ENCODE measurements at regions not wholly inside any gene's neighbourhood (a gene's known extent, or its start where the extent isn't known, plus 50 kb on each side); places are given as distances from the start of the nearest gene placed in this dataset.

- H3K9me3 Mint-ChIP-seq, result no peaks in the 10 kb centered on the region
These were observed 314.1 kb downstream of the CD83 start for GRCh38 chr6:14431385-14432330.

GRCh38 chr6:14434916-14435690, 317.5 kb downstream of the CD83 start:
- no peak overlapping the region for H3K4me3 Mint-ChIP-seq
- no peaks in the 10 kb centered on the region for H3K4me1 Mint-ChIP-seq
- DNase-seq, result no peak
- H3K9me3 Mint-ChIP-seq, result no peaks in the 10 kb centered on the region
- H3K27ac Mint-ChIP-seq, result no peak overlapping the region
- CTCF ChIA-PET, result no interaction called here
- H3K27me3 Mint-ChIP-seq, result peaks cover 6% of the 10 kb centered on the region
- H3K36me3 Mint-ChIP-seq, result no peaks in the 10 kb centered on the region

More at GRCh38 chr6:14431385-14432330, 314.1 kb downstream of the CD83 start:
- CTCF ChIA-PET, result no interaction called here
- Mint-ChIP-seq H3K27ac (no peak overlapping the region), H3K4me3 (no peak overlapping the region), H3K36me3 (no peaks in the 10 kb centered on the region), H3K4me1 (no peaks in the 10 kb centered on the region), H3K27me3 (peaks cover 6% of the 10 kb centered on the region)
- DNase-seq, result no peak

GRCh38 chr6:14436592-14437132, 319.1 kb downstream of the CD83 start:
- H3K9me3 Mint-ChIP-seq, result no peaks in the 10 kb centered on the region
- CTCF ChIA-PET, result no interaction called here

GRCh38 chr6:14439419-14439818, 321.8 kb downstream of the CD83 start:
- no peaks in the 10 kb centered on the region for H3K36me3 Mint-ChIP-seq

More at GRCh38 chr6:14436592-14437132, 319.1 kb downstream of the CD83 start:
- H3K27ac Mint-ChIP-seq, result no peak overlapping the region
- DNase-seq, result no peak
- H3K4me3 Mint-ChIP-seq, result no peak overlapping the region
- no peaks in the 10 kb centered on the region for H3K4me1 Mint-ChIP-seq
- peaks cover 4% of the 10 kb centered on the region for H3K27me3 Mint-ChIP-seq
- H3K36me3 Mint-ChIP-seq, result no peaks in the 10 kb centered on the region

GRCh38 chr6:14440215-14440910, 322.8 kb downstream of the CD83 start:
- Mint-ChIP-seq H3K4me3 (no peak overlapping the region), H3K9me3 (no peaks in the 10 kb centered on the region), H3K27me3 (peaks cover 7% of the 10 kb centered on the region), H3K27ac (no peak overlapping the region), H3K36me3 (no peaks in the 10 kb centered on the region), H3K4me1 (no peaks in the 10 kb centered on the region)
- CTCF ChIA-PET, result no interaction called here
- DNase-seq, result no peak

More at GRCh38 chr6:14439419-14439818, 321.8 kb downstream of the CD83 start:
- Mint-ChIP-seq H3K9me3 (no peaks in the 10 kb centered on the region), H3K27ac (no peak overlapping the region), H3K4me3 (no peak overlapping the region), H3K27me3 (peaks cover 7% of the 10 kb centered on the region), H3K4me1 (no peaks in the 10 kb centered on the region)
- DNase-seq, result no peak
- CTCF ChIA-PET, result no interaction called here

GRCh38 chr6:14440940-14441781, 323.6 kb downstream of the CD83 start:
- CTCF ChIA-PET, result no interaction called here

GRCh38 chr6:14442242-14442641, 324.7 kb downstream of the CD83 start:
- Mint-ChIP-seq H3K36me3 (no peaks in the 10 kb centered on the region), H3K4me3 (no peak overlapping the region), H3K27ac (no peak overlapping the region), H3K9me3 (no peaks in the 10 kb centered on the region), H3K27me3 (peaks cover 7% of the 10 kb centered on the region), H3K4me1 (no peaks in the 10 kb centered on the region)
- CTCF ChIA-PET, result no interaction called here
- DNase-seq, result no peak

More at GRCh38 chr6:14440940-14441781, 323.6 kb downstream of the CD83 start:
- no peak overlapping the region for H3K4me3 Mint-ChIP-seq
- no peak for DNase-seq
- H3K4me1 Mint-ChIP-seq, result no peaks in the 10 kb centered on the region
- peaks cover 7% of the 10 kb centered on the region for H3K27me3 Mint-ChIP-seq
- no peak overlapping the region for H3K27ac Mint-ChIP-seq
- no peaks in the 10 kb centered on the region for H3K9me3 Mint-ChIP-seq
- no peaks in the 10 kb centered on the region for H3K36me3 Mint-ChIP-seq

GRCh38 chr6:14443629-14444268, 326.2 kb downstream of the CD83 start:
- H3K4me1 Mint-ChIP-seq, result peaks cover 6% of the 10 kb centered on the region
- H3K4me3 Mint-ChIP-seq, result no peak overlapping the region
- peaks cover 7% of the 10 kb centered on the region for H3K27me3 Mint-ChIP-seq
- CTCF ChIA-PET, result interaction anchor here (1.0 kb wide), 1 partner anchor 237 kb away, joined by 3 read pairs; no protein-coding TSS in a partner anchor
- peaks cover 8% of the 10 kb centered on the region for H3K36me3 Mint-ChIP-seq
- peaks cover 9% of the 10 kb centered on the region for H3K9me3 Mint-ChIP-seq
- H3K27ac Mint-ChIP-seq, result no peak overlapping the region
- DNase-seq, result no peak

GRCh38 chr6:14444295-14444972, 326.9 kb downstream of the CD83 start:
- CTCF ChIA-PET, result interaction anchor here (1.0 kb wide), 1 partner anchor 238 kb away, joined by 3 read pairs; no protein-coding TSS in a partner anchor
- Mint-ChIP-seq H3K36me3 (peaks cover 9% of the 10 kb centered on the region), H3K4me3 (no peak overlapping the region)

GRCh38 chr6:14447240-14447639, 329.7 kb downstream of the CD83 start:
- Mint-ChIP-seq H3K4me1 (peaks cover 38% of the 10 kb centered on the region), H3K4me3 (no peak overlapping the region), H3K27me3 (peaks cover under 1% of the 10 kb centered on the region), H3K27ac (no peak overlapping the region), H3K9me3 (peaks cover 9% of the 10 kb centered on the region), H3K36me3 (peaks cover 9% of the 10 kb centered on the region)
- DNase-seq, result no peak
- CTCF ChIA-PET, result interaction anchor here (0.9 kb wide), 1 partner anchor 130 kb away, joined by 3 read pairs; no protein-coding TSS in a partner anchor

More at GRCh38 chr6:14444295-14444972, 326.9 kb downstream of the CD83 start:
- Mint-ChIP-seq H3K27me3 (peaks cover 7% of the 10 kb centered on the region), H3K4me1 (peaks cover 12% of the 10 kb centered on the region), H3K9me3 (peaks cover 9% of the 10 kb centered on the region), H3K27ac (no peak overlapping the region)
- DNase-seq, result no peak

GRCh38 chr6:14448246-14448645, 330.7 kb downstream of the CD83 start:
- no peak for DNase-seq
- Mint-ChIP-seq H3K36me3 (peaks cover 9% of the 10 kb centered on the region), H3K9me3 (peaks cover 9% of the 10 kb centered on the region), H3K4me1 (peaks cover 48% of the 10 kb centered on the region), H3K27me3 (no peaks in the 10 kb centered on the region), H3K27ac (no peak overlapping the region), H3K4me3 (no peak overlapping the region)
- CTCF ChIA-PET, result no interaction called here

GRCh38 chr6:14450133-14450504, 332.5 kb downstream of the CD83 start:
- CTCF ChIA-PET, result no interaction called here
- peaks cover 9% of the 10 kb centered on the region for H3K36me3 Mint-ChIP-seq
- no peaks in the 10 kb centered on the region for H3K27me3 Mint-ChIP-seq
- DNase-seq, result no peak
- H3K4me1 Mint-ChIP-seq, result peaks cover 67% of the 10 kb centered on the region
- H3K4me3 Mint-ChIP-seq, result no peak overlapping the region
- H3K9me3 Mint-ChIP-seq, result peaks cover 9% of the 10 kb centered on the region
- no peak overlapping the region for H3K27ac Mint-ChIP-seq

All from activated naive CD4-positive, alpha-beta T cell treated with anti-CD3 and anti-CD28 coated beads, Interleukin-2, amount 10 ng/mL, durations not matched to agents 7 days and 5 days (primary cell).